IMR-90 (cell line): ENCODE measurements at regions not wholly inside any gene's neighbourhood (a gene's known extent, or its start where the extent isn't known, plus 50 kb on each side); places are given as distances from the start of the nearest gene placed in this dataset.

Source experiments
- CEBPB ChIP-seq: IDR thresholded peaks from 2 replicates; pipeline ENCODE4 v1.6.1; 2012; ENCODE audit warnings: low read depth, low read length, improper control_type of control experiment
- FOS ChIP-seq: fragments of 150-350 bp; IDR thresholded peaks from 2 replicates; pipeline ENCODE4 v1.6.1; 2016; ENCODE audit warnings: low read depth, low read length
- MAFK ChIP-seq: IDR thresholded peaks from 2 replicates; pipeline ENCODE4 v1.6.1; 2012; ENCODE audit warnings: low read depth, low read length, improper control_type of control experiment
- NFE2L2 ChIP-seq: fragments of 150-350 bp; IDR thresholded peaks from 2 replicates; pipeline ENCODE4 v1.6.1; 2016; ENCODE audit warnings: low read depth, mild to moderate bottlenecking, low read length
- POLR2A ChIP-seq: IDR thresholded peaks from 2 replicates; pipeline ENCODE4 v1.6.1; 2012; ENCODE audit warnings: mild to moderate bottlenecking, low read depth, low read length
- RAD21 ChIP-seq: IDR thresholded peaks from 2 replicates; pipeline ENCODE4 v1.6.1; 2012; ENCODE audit warnings: low read length, improper control_type of control experiment
- RCOR1 ChIP-seq: IDR thresholded peaks from 2 replicates; pipeline ENCODE4 v1.6.1; 2012; ENCODE audit warnings: mild to moderate bottlenecking, low read length, improper control_type of control experiment; ENCODE audit not compliant: insufficient replicate concordance
- USF2 ChIP-seq: fragments of 150-350 bp; IDR thresholded peaks from 2 replicates; pipeline ENCODE4 v1.6.1; 2017; ENCODE audit warnings: mild to moderate bottlenecking, antibody characterized with exemption, low read length, low read depth
- TF ChIP-seq, protein P1 (sequence below): conservative IDR thresholded peaks from 2 replicates; pipeline ENCODE4 v1.5.1; 2012; ENCODE audit warnings: mild to moderate bottlenecking, low read depth, low read length, improper control_type of control experiment
- TF ChIP-seq, protein P2 (sequence below): fragments of 150-350 bp; IDR thresholded peaks from 2 replicates; pipeline ENCODE4 v1.6.1; 2016; ENCODE audit warnings: low read depth, mild to moderate bottlenecking, low read length, moderate library complexity, borderline replicate concordance

GRCh38 chr7:33779216-33779615 is 126.1 kb upstream of the BMPER start:
- TF ChIP-seq FOS (no peak), POLR2A (no peak), USF2 (no peak), CEBPB (no peak), RAD21 (no peak), RCOR1 (no peak), NFE2L2 (no peak), MAFK (no peak)
- TF ChIP-seq, protein P1, sequence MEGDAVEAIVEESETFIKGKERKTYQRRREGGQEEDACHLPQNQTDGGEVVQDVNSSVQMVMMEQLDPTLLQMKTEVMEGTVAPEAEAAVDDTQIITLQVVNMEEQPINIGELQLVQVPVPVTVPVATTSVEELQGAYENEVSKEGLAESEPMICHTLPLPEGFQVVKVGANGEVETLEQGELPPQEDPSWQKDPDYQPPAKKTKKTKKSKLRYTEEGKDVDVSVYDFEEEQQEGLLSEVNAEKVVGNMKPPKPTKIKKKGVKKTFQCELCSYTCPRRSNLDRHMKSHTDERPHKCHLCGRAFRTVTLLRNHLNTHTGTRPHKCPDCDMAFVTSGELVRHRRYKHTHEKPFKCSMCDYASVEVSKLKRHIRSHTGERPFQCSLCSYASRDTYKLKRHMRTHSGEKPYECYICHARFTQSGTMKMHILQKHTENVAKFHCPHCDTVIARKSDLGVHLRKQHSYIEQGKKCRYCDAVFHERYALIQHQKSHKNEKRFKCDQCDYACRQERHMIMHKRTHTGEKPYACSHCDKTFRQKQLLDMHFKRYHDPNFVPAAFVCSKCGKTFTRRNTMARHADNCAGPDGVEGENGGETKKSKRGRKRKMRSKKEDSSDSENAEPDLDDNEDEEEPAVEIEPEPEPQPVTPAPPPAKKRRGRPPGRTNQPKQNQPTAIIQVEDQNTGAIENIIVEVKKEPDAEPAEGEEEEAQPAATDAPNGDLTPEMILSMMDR = no peak
- TF ChIP-seq, protein P2, sequence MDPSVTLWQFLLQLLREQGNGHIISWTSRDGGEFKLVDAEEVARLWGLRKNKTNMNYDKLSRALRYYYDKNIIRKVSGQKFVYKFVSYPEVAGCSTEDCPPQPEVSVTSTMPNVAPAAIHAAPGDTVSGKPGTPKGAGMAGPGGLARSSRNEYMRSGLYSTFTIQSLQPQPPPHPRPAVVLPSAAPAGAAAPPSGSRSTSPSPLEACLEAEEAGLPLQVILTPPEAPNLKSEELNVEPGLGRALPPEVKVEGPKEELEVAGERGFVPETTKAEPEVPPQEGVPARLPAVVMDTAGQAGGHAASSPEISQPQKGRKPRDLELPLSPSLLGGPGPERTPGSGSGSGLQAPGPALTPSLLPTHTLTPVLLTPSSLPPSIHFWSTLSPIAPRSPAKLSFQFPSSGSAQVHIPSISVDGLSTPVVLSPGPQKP = no peak
